ENCODE measurements at regions not wholly inside any gene's neighbourhood (a gene's known extent, or its start where the extent isn't known, plus 50 kb on each side); places are given as distances from the start of the nearest gene placed in this dataset.

DNA sequence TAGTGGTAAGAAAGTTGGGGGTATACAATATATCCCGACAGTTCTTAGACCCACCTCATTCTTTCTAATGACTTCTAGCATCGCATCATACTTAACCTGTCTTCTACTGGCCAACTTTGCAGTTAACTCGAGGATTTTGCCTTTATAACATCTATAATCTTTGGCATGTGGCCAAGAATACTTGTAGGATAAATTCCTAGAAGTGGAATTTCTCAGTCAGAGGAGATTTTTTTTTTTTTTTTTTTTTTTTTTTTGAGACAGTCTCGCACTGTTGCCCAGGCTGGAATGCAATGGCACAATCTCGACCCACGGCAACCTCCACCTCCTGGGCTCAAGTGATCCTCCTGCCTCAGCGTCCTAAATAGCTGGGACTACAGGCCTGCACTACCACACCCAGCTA is 253.5 kb downstream of the MRTFB start:
- H3K27ac Mint-ChIP-seq = no peak overlapping the region
- Histone ChIP-seq H4K91ac (ENCODE audit: insufficient read length, low read depth, low read length) (no peak overlapping the region), H3K27ac (ENCODE audit: insufficient read length, low read depth, low read length) (no peak overlapping the region), H4K5ac (ENCODE audit: insufficient read length, low read depth, low read length) (no peak overlapping the region), H3T11ph (ENCODE audit: low read length) (no peak overlapping the region), H3K4me2 (ENCODE audit: insufficient read depth, insufficient read length, low read length) (no peak overlapping the region), H3K23me2 (ENCODE audit: insufficient read length, low read depth, low read length, poor library complexity, severe bottlenecking) (no peaks in the 10 kb centered on the region), H3K14ac (ENCODE audit: insufficient read depth, low read length) (no peak overlapping the region), H2BK12ac (ENCODE audit: insufficient read length, low read depth, low read length) (no peak overlapping the region), H3K4me1 (ENCODE audit: insufficient read depth, low read length) (no peaks in the 10 kb centered on the region), H2AFZ (ENCODE audit: low read length) (no peak overlapping the region), H3K27me3 (ENCODE audit: insufficient read depth, low read length) (no peaks in the 10 kb centered on the region), H4K8ac (replicated peaks; ENCODE audit: insufficient read length, low read depth, low read length) (no peak overlapping the region), H2BK20ac (ENCODE audit: low read depth, low read length, poor library complexity, severe bottlenecking) (no peak overlapping the region), H3K56ac (ENCODE audit: insufficient read length, low read depth, low read length) (no peak overlapping the region), H2AK5ac (ENCODE audit: insufficient read length, low read length) (no peak overlapping the region), H3K79me1 (ENCODE audit: insufficient read depth, low read depth, low read length, poor library complexity, severe bottlenecking) (no peaks in the 10 kb centered on the region), H3K9ac (ENCODE audit: extremely low read depth, insufficient read length, low read length) (no peak overlapping the region), H4K20me1 (ENCODE audit: control insufficient read depth, insufficient read depth, insufficient read length) (no peaks in the 10 kb centered on the region), H3K79me2 (ENCODE audit: insufficient read depth, low read length) (no peaks in the 10 kb centered on the region; the same call in 1 of the 2 replicates), H3K4ac (ENCODE audit: low read depth, low read length) (no peak overlapping the region), H2BK5ac (ENCODE audit: insufficient read length, low read length) (no peak overlapping the region), H3K9me3 (ENCODE audit: control insufficient read depth, low read depth, low read length) (peaks cover 10% of the 10 kb centered on the region), H3K23ac (ENCODE audit: insufficient read length, low read depth, low read length) (no peak overlapping the region), H3K18ac (ENCODE audit: insufficient read length, low read depth, low read length) (no peak overlapping the region), H2BK120ac (ENCODE audit: low read depth, low read length, poor library complexity, severe bottlenecking) (no peak overlapping the region), H2BK15ac (ENCODE audit: low read depth, low read length) (no peak overlapping the region)
- TF ChIP-seq, protein P1, sequence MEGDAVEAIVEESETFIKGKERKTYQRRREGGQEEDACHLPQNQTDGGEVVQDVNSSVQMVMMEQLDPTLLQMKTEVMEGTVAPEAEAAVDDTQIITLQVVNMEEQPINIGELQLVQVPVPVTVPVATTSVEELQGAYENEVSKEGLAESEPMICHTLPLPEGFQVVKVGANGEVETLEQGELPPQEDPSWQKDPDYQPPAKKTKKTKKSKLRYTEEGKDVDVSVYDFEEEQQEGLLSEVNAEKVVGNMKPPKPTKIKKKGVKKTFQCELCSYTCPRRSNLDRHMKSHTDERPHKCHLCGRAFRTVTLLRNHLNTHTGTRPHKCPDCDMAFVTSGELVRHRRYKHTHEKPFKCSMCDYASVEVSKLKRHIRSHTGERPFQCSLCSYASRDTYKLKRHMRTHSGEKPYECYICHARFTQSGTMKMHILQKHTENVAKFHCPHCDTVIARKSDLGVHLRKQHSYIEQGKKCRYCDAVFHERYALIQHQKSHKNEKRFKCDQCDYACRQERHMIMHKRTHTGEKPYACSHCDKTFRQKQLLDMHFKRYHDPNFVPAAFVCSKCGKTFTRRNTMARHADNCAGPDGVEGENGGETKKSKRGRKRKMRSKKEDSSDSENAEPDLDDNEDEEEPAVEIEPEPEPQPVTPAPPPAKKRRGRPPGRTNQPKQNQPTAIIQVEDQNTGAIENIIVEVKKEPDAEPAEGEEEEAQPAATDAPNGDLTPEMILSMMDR (conservative IDR thresholded peaks at IDR 0.05) = no peak
- H3K4me1 Mint-ChIP-seq = peaks cover 5 to 18% of the 10 kb centered on the region in 2 experiments; a peak in 3 of 4 replicates
- no peaks in the 10 kb centered on the region; the same call in 1 of the 2 replicates for H3K27me3 Mint-ChIP-seq (ENCODE audit: low read depth)
- DNase-seq = no peak
- WGBS (ENCODE audit: extremely low coverage, insufficient read length, low lambda C conversion rate) = no CpG with 5 or more reads among the region's 7 CpGs
- H3K36me3 Mint-ChIP-seq (ENCODE audit: insufficient read depth in 1 of 3, low read depth in 3 of 3) = peaks cover 15 to 25% (median 20%) of the 10 kb centered on the region in 3 experiments
- peaks cover 7 to 8% of the 10 kb centered on the region in 2 experiments; a peak in 4 of 5 replicates for H3K9me3 Mint-ChIP-seq
- H3K4me3 Mint-ChIP-seq = no peak overlapping the region

All from H9 (cell line).